Kidney epithelial cell (primary cell): ENCODE measurements at regions not wholly inside any gene's neighbourhood (a gene's known extent, or its start where the extent isn't known, plus 50 kb on each side); places are given as distances from the start of the nearest gene placed in this dataset.
A peak's percentile ranks its signal among the peaks of the same experiment; 100 is the strongest.

Experiments used
- DNase-seq: peaks from one replicate; pipeline ENCODE4 v3.0.0-alpha.2; 2010; ENCODE audit warnings: low read depth
- H3K27me3 ChIP-seq: 2 replicates; pipeline ENCODE4 v1.6.0; 2011; ENCODE audit warnings: low read length; ENCODE audit not compliant: control insufficient read depth, insufficient read depth
- H3K36me3 ChIP-seq: 2 replicates; pipeline ENCODE4 v1.5.1; 2011; ENCODE audit warnings: low read length; ENCODE audit not compliant: control insufficient read depth, insufficient read depth
- H3K4me3 ChIP-seq: 2 replicates; pipeline ENCODE4 v1.5.1; 2011; ENCODE audit warnings: low read depth, mild to moderate bottlenecking, control low read depth, low read length
- CTCF ChIP-seq: IDR thresholded peaks from 2 replicates; pipeline ENCODE4 v1.5.1; 2011; ENCODE audit warnings: mild to moderate bottlenecking, moderate library complexity, low read length, control low read depth, inconsistent platforms; ENCODE audit not compliant: insufficient read depth, poor library complexity, severe bottlenecking

GRCh38 chr7:34493752-34494151 is 164.3 kb upstream of the NPSR1 start:
- Histone ChIP-seq H3K4me3 (no peak overlapping the region), H3K36me3 (no peaks in the 10 kb centered on the region), H3K27me3 (no peaks in the 10 kb centered on the region)
- DNase-seq, result no peak
- no peak for TF ChIP-seq CTCF

GRCh38 chr7:34497153-34497777 is 160.8 kb upstream of the NPSR1 start:
- no peak for DNase-seq
- no peaks in the 10 kb centered on the region for H3K27me3 ChIP-seq
- no peak overlapping the region for H3K4me3 ChIP-seq
- peak; percentile 29 for TF ChIP-seq CTCF
- H3K36me3 ChIP-seq, result no peaks in the 10 kb centered on the region

- no peaks in the 10 kb centered on the region for H3K27me3 ChIP-seq
- no peak for DNase-seq
- no peaks in the 10 kb centered on the region for H3K36me3 ChIP-seq
- TF ChIP-seq CTCF, result no peak
- no peak overlapping the region for H3K4me3 ChIP-seq
Measured at GRCh38 chr7:34501156-34501555, 156.9 kb upstream of the NPSR1 start.

- Histone ChIP-seq H3K4me3 (no peak overlapping the region), H3K27me3 (no peaks in the 10 kb centered on the region), H3K36me3 (no peaks in the 10 kb centered on the region)
- TF ChIP-seq CTCF, result no peak
- no peak for DNase-seq
Measured at GRCh38 chr7:34507191-34507590, 150.8 kb upstream of the NPSR1 start.

- Histone ChIP-seq H3K27me3 (no peaks in the 10 kb centered on the region), H3K4me3 (no peak overlapping the region), H3K36me3 (no peaks in the 10 kb centered on the region)
- TF ChIP-seq CTCF, result no peak
- DNase-seq, result peak; percentile 16
Measured at GRCh38 chr7:34523226-34523918, 134.6 kb upstream of the NPSR1 start.

GRCh38 chr7:34530259-34530658 is 127.8 kb upstream of the NPSR1 start:
- no peaks in the 10 kb centered on the region for H3K27me3 ChIP-seq
- H3K36me3 ChIP-seq, result no peaks in the 10 kb centered on the region
- no peak for TF ChIP-seq CTCF
- no peak overlapping the region for H3K4me3 ChIP-seq
- DNase-seq, result no peak
